Islet precursor cell (in vitro differentiated cells): ENCODE measurements at regions not wholly inside any gene's neighbourhood (a gene's known extent, or its start where the extent isn't known, plus 50 kb on each side); places are given as distances from the start of the nearest gene placed in this dataset.
"Not testable (repeated sequence)": the region's sequence is repeated elsewhere in the genome, so short reads cannot be mapped to it uniquely, and the experiment has no call there.

Source experiments
- DNase-seq: peaks from one replicate; pipeline ENCODE4 v3.0.0-alpha.2; 2018

DNA sequence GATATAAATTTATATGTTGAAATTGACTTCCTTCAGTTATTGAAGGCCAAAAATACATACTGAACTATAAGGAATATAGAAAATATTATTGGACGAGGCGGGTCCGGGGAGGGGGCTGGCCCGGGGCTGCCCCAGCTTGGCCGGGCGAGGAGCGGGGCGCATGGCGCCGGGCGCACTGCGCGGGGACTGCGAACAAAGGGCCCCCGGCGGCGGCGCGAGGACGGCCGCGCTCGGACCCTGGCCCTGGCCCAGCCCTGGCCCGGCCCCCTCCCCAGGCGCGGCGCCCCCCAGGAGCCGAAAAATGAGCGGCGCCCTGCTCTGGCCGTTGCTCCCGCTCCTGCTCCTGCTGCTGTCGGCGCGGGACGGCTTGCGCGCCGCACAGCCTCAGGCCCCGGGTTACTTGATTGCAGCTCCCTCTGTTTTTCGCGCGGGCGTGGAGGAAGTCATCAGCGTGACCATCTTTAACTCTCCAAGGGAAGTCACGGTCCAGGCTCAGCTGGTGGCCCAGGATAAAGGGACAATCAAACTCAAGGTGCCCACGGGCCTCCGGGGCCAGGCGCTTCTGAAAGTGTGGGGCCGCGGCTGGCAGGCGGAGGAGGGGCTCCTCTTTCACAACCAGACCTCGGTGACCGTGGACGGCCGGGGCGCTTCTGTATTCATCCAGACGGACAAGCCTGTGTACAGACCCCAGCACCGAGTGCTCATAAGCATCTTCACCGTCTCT, 1247.6 kb upstream of the PHF14 start:
- DNase-seq = not testable (repeated sequence)

DNA sequence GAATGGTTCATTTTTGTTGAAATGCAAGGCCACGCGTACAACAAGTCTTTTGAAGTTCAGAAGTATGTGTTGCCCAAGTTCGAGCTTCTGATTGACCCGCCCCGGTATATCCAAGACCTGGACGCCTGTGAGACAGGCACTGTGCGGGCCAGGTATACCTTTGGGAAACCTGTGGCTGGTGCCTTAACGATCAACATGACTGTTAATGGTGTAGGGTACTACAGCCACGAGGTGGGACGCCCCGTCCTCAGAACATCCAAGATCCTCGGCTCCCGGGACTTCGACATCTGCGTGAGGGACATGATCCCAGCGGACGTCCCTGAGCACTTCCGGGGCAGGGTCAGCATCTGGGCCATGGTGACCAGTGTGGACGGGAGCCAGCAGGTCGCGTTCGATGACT, 1246.9 kb upstream of the PHF14 start:
- DNase-seq = not testable (repeated sequence)

DNA sequence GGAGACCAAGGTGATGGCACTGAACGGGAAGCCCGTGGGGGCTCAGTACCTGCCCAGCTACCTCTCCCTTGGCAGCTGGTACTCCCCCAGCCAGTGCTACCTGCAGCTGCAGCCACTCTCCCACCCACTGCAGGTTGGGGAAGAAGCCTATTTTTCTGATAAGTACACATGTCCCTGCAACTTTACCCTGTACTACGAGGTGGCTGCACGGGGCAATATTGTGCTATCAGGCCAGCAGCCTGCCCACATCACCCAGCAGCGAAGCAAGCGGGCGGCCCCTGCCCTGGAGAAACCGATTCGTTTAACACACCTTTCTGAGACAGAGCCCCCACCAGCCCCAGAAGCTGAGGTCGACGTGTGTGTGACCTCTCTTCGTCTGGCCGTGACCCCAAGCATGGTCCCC, 1246.2 kb upstream of the PHF14 start:
- not testable (repeated sequence) for DNase-seq

DNA sequence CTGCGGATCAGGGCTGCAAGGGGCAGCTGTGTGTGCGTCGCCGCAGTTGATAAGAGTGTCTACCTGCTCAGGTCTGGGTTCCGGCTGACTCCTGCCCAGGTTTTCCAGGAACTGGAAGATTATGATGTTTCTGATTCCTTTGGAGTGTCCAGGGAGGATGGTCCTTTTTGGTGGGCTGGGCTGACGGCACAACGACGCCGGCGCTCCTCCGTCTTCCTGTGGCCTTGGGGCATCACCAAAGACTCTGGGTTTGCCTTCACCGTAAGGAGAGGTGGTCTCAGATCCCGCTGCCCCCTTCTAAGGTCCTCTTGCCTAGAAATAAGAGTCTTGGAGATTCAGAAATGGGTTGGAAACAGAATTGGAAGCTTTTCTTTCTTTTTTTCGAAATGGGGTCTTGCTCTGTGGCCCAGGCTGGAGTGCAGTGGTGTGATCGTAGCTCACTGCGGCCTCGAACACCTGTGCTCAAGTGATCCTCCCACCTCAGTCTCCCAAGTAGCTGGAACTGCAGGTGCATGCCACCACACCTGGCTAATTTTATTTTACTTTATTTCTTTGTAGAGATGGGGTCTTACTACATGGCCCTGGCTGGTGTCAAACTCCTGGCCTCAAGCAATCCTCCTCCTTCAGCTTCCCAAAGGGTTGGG, 1245.5 kb upstream of the PHF14 start:
- DNase-seq = not testable (repeated sequence)

DNA sequence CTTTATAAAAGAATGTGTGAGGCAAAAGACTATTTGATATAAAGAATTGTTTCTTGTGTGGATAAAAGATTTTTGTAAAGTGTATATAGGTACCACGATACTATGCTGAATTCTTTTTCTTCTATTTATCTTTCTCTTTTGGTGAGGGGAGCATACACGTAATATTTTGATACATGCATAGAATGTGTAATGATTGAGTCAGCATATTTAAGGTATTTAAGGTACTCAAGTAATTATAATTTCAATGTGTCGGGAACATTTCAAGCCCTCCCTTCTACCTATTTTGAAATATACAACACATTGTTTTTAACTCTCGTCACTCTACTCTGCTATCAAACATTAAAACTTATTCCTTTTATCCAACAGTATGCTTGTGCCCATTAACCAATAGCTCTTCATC, 1221.6 kb upstream of the PHF14 start:
- no peak for DNase-seq

DNA sequence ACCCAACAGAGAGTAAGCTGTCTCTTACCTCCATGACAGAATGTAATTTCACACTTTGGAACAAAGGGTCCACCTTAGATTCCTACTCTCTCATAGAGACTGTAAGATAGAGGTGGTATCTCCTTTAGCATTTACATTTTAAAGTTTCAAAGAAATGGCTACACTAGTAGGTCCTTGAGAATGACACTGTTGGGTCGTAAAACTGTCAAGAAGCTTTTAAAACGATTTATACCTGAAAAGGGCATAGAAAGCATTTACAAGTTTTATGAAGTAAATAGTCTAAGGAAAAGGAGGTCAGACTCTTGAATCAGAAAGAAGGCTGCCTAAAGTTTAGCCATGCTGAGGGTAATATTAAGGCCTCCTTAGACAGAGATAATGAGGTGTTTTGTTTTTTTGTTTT, 1212.4 kb upstream of the PHF14 start:
- no peak for DNase-seq

DNA sequence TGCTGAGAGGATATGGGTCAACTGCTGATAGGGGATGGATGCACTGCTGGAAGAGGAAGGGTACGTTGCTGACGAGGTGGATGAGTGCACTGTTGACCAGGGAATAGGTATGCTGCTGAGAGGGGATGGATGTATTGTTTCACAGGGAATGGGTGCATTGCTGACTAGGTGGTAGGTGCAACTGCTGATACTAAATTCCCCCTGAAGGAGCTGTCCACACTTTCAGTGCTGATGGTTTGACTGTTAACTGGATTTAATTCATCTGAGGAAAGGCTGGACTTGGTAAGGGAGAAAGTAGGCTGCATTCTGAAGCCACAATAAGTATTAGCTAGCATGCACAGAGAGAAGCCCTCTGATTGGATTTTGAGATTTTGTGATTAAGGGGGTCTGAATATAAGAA, 1196.8 kb upstream of the PHF14 start:
- DNase-seq = no peak

DNA sequence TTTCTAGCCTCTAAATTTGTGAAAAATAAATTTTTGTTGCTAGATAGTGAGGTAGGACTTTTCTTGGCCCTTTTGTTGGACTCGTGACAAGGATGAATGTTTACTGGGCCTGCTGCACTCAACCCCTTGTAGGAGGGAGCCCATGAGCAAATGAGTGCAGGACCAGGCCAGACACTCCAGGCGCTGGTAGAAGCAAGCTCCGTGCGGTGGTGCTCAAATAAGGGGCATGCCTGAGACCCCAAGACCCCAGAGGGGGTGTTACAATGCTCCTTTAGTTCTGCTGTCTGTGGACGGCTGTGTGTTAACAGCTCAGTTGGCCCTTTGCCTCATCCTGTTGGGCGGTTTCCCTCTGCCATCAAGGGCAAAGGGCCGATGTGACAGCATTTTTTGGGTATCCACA, 1195.3 kb upstream of the PHF14 start:
- no peak for DNase-seq

DNA sequence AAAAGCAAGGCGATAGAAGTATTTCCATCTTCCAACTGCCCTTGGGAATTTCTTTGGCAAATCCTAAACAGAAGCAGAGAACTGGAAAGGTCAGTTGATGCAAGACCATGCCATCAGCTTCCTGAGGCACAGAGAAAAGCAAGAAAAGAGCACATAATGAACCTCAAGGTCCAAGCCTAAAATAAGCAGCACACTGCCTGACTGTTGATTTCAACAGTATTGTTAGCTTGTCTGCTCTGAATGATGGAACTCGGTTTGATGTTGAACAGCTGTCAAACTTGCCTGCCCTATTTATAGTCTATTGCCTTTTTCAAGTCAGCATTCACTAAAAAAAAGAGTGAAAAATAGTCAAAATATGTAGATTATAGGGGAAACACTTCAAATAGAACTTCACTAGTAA, 1192.0 kb upstream of the PHF14 start:
- no peak for DNase-seq

DNA sequence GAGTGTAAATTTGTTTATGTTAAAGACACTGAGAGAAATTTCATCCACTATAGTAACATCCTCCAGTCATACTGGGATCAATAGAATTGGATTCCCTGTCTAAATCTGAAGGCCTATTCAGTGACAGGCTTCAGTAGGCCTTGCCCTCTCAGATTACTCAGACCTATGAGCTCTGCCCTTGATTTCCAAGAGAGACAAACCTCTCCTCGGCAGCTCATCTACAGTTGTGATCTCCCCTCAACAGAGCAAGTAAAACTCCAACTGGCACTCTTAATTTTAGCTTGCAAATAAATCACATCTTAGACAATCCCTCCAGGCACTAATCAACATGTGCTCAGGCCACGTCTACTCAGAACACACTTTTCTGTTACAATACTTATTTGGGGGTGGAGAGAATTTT, 1191.4 kb upstream of the PHF14 start:
- DNase-seq = no peak

DNA sequence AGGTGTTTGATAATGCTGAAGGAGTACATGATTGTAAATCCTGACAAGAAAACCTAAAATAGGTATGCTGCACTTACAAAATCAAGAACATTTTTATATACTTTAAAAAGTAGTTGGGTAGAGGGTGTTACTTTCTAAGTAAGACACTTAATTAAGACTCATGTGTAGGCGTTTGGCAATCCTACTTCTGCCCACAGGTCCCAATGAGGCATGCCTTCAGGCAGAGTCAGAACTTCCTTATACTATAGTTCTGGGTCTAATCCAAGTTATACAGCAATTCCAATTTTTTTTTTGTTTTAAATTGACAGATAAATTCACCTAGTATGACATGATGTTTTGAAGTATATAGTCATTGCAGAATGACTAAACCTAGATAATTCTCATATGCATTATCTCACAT, 1188.5 kb upstream of the PHF14 start:
- DNase-seq = no peak

DNA sequence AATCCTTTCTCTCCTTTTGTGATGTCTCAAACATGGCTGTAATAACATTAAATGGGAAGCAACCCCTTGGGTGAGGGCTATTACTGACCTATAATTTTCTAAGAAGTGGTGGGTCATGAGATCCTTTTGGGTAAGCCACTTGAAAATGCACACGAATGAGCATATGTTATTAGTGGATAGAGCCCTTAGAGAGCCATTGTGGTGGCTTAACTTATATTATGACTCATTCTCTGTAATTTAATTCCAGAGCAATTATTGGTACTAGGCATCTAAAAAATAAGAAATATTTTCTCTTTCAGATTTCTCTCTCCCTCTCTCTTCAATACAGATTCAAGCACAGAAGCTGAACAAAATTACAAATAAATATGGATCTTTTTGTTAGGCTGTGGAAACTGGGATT, 1177.4 kb upstream of the PHF14 start:
- DNase-seq = no peak

DNA sequence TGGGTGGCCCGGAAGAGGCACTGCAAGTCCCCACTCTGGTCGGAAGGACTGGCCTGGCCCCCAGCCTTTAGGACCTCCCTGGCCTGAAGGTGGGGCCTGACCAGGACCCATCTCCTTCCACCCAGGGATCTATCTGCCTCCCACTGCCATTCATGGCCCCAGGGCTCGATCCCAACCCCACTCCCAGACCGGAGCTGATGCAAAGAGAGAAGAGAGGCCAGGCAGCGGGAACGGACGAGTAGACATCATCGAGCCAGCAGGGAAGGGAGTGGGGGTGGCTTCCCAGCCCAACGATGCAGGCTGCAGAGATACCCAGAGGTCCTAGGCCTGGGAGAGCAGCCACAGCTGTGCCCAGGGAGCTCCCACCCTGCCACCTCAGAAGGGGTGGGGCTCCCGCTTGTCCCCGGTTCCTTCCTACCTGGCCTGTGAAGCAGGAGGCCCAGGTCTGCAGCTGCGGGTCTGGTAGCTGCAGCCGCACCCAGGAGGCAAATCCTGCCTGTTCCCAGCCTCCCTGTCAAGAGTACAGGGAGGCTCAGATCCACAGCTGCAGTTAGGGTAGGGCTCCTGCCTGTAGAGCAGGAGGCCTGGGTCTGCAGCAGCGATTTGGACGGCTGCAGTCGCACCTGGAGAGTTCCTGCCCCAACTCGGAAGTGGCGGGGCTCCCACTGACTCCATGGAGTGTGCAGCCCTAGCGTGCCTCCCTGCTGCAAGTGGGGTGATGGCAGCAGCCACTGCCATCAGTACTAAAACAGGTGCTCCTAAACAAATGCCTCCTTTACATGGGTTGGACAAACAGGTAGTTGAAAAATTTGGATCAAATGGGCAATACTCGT, 1151.0 kb upstream of the PHF14 start:
- DNase-seq = no peak

DNA sequence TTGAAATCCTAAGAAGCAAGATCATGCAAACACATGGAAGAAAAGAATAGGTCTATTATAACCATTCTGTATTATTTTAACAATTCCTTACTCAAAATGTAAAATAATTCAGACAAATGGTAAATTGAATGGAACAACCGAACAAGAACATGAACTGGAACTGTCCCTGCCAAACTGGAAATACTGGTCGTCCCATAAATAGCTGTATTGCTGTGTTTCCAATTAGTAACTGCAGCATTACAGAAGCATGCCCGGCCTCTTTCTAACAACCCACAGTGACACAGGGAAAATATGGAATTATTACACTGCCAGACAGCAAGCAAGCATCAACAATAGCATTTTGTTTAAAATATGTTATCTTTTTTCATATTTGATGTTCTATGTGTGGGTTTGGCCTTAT, 1138.5 kb upstream of the PHF14 start:
- no peak for DNase-seq

DNA sequence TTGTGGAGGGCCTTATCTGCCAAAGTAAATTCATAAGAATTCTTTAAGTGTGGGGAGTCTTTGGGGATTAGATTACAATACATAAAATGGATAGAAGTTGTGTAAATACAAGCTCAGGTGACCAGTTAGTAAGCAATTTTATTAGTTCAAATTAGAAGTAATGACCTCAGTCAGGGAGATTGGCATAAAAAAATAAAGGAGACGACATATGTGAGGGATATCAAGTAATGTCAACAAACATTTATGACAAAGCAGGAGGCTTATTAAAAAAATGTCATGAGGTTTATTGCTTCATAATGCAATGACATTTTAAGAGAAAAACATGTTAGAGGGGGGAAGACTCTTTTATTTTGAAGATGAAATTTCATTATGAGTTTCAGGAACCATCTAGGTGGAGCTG, 1137.0 kb upstream of the PHF14 start:
- no peak for DNase-seq

DNA sequence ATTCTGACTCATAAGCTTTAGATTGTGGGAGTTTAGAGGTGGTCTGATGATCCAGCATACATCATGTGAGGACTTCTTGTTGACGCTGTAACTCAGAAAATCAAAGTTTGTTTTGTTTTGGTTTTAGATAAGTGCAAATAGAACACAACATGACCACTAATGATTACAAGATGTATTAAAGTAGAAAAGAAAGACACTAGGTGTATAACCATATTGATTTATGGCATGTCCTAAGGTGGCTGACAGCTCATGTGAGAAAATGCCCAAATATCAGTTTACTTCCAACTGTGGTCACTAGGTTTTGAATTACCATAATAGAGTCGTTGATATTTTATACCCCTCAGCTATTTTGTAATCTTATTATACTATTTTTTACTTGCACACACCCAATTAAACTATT, 1131.4 kb upstream of the PHF14 start:
- no peak for DNase-seq

DNA sequence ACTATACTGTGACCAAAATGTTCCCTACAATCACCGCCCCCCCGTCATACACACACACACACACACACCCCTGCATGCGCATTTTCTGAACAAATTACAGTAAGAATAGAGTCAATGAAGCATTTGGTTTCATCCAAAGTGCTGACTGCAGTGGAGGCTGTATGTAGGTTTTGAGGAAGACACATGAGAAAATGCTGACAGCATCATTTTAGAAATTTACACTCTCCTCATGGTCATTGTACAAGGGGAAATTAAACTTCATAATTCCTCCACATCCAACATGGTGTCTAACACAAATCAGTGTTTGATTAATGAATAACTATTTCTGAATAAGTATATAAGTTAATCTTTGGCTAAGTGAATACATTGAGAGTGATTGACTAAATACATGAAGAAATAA, 1126.8 kb upstream of the PHF14 start:
- no peak for DNase-seq

DNA sequence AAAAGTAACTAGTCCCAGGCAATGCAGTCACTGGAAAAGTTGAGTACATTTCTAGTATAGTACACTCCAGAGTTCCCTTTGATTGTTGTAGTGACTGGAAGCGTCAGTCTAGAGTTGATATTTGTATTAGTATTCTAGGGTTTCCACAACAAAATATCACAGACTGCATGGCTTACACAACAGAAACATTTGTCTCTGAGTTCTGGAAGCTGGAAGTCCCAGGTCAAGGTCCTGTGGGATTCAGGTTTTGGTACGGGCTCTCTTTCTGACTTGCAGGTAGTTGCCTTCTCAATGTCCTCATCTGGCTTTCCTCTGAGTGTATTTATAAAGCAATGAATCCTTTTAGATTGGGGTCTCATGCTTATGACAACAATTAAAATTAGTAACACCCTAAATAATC, 1119.1 kb upstream of the PHF14 start:
- DNase-seq = no peak

DNA sequence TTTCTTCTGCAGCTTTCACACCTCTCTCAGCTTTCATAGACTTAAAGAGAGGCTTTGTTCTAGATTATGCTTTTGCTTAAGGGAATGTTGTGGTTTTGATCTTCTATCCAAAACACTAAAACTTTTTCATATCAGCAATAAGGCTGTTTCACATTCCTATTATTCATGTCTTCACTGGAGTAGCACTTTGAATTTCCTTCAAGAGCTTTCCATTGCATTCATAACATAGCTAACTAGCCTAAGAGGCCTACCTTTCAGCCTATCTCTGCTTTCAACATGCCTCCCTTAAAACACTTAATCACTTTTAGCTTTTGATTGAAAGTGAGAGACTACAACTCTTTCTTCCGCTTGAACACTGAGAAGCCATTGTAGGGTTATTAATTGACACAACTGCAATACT, 1117.0 kb upstream of the PHF14 start:
- DNase-seq = no peak

DNA sequence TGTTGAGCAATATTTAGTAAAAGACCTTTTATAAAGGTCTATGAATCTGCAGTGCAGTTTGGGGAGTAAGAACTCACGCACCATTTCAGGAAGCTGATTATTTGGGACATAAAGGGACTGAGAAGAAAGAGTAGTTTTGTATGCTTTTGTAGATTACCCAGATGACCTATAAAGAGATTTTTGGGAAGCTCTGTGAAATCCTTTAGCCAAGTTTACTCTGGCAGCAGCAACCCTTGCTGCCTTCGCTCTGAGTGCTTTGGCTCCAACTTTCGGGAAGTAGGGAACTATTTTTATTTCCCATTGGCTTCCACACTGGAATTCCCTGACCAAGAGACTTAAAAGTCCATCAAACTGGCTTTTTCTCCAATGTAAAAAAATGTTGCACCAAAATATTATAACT, 1110.1 kb upstream of the PHF14 start:
- DNase-seq = no peak

DNA sequence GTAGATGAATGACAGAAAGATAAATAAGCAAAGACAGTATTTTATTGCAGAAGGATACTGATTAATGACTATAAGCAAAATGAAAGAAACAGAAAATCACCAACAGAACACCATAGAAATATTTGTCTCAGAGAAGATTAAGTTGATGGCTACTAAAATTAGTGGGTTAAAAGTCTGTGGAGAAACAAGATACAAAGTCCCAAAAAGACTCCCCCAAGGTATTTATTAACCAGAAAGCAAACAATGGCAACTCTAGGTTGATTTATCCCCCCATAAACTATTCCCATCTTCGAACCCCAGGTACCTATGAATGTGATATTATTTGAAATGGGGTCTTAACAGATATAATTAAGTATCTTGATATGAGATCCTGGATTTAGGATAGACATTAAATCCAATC, 1104.5 kb upstream of the PHF14 start:
- DNase-seq = no peak

DNA sequence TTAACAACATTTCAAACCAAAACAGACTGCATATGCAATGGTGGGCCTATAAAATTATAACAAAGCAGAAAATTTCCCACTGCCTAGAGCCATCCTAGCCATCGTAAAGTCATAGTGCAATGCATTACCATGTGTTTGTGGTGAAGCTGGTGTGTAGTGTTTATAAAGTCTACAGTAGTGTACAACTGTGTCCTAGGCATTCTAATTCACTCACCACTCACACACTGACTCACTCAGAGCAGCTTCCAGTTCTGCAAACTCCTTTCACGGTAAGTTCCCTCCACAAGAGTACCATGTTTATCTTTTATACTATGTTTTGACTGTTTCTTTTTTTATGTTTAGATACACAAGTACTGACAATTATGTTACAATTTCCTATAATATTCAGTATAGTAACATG, 1104.1 kb upstream of the PHF14 start:
- no peak for DNase-seq

DNA sequence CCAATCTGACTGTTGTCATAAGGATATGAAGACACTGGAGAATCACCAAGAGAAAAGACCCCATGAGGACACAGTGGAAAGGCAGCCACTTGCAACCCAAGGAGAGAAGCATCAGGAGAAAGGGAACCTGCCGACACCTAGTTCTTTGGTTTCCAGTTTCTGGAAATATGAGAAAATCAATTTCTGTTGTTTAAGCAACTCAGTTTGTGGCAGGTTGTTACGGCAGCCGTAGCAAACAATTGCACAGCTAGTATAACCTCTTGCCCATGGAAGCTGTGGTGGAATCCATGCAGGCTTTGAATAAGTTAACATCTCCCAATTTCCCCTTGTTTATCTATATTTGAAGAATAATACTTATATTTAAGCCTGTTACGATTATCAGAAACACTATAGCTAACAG, 1103.0 kb upstream of the PHF14 start:
- no peak for DNase-seq

DNA sequence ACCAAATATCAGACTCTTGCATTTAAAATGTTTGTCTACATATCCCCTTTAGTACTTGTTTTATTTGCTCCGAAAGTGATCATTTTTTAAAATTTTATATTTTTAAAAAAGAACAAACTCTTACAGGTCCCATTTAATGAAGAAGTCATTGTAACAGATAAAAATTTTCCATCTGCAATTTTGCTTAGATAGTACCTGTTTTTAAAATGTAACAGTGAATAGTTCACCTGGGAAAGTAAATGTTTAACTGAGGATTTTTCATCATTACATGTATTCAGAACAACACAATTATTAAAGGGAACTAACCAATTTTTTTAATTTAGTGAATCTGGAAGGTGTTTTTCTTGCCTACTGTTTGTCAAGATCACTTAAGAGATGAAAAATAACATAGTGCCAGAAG, 1099.5 kb upstream of the PHF14 start:
- no peak for DNase-seq
